Activated CD4-positive, alpha-beta T cell treated with anti-CD3 and anti-CD28 coated beads, Interleukin-2, amount 10 ng/mL, durations not matched to agents 7 days and 5 days (primary cell): ENCODE measurements at regions not wholly inside any gene's neighbourhood (a gene's known extent, or its start where the extent isn't known, plus 50 kb on each side); places are given as distances from the start of the nearest gene placed in this dataset.
"Not testable (repeated sequence)": the region's sequence is repeated elsewhere in the genome, so short reads cannot be mapped to it uniquely, and the experiment has no call there.

Experiments
- CTCF ChIA-PET: fragments of 350-600 bp; sonication (Branson Sonifier 250); formaldehyde crosslinking; loops from one replicate; lab custom pipeline; 2021; ENCODE audit warnings: antibody characterized with exemption; lab: Charles Lee
- POLR2A ChIA-PET: fragments of 350-600 bp; sonication (Branson Sonifier 250); formaldehyde crosslinking; loops from one replicate; lab custom pipeline; 2021; ENCODE audit warnings: antibody characterized with exemption; lab: Charles Lee
- DNase-seq: peaks from one replicate; pipeline ENCODE4 v3.0.0-alpha.2; 2020
- H3K27ac Mint-ChIP-seq: one replicate; pipeline ENCODE4 v1.8.0; 2021; ENCODE audit warnings: mild to moderate bottlenecking, moderate library complexity, mixed read lengths
- H3K27me3 Mint-ChIP-seq: one replicate; pipeline ENCODE4 v1.8.0; 2021; ENCODE audit warnings: mixed read lengths
- H3K36me3 Mint-ChIP-seq: one replicate; pipeline ENCODE4 v1.8.0; 2021; ENCODE audit warnings: low read depth, mixed read lengths
- H3K4me1 Mint-ChIP-seq: one replicate; pipeline ENCODE4 v1.8.0; 2021; ENCODE audit warnings: mixed read lengths
- H3K4me3 Mint-ChIP-seq: one replicate; pipeline ENCODE4 v1.8.0; 2021; ENCODE audit warnings: mild to moderate bottlenecking, moderate library complexity, mixed read lengths
- H3K9me3 Mint-ChIP-seq: one replicate; pipeline ENCODE4 v1.8.0; 2021; ENCODE audit warnings: mixed read lengths

DNA sequence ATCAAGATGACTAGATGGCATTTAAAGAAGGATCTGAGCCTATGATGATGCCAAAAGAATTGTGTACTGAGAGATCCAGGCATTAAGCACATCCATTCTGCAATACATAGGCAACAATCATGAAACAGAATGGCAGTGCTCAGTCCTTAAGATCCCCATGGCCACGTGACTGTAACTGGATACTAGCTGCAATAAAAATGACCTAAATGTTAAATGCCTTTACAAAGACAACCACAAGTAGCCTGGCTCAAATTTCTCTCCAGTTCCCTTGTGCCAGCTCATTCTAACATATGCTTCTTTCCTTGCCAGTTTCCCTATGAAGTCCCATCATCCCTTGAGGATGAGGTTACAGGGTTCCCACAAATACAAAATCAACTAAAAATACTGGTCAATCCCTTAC is 148.3 kb upstream of the GHR start:
- Mint-ChIP-seq H3K4me3 (no peak overlapping the region), H3K4me1 (no peaks in the 10 kb centered on the region), H3K36me3 (no peaks in the 10 kb centered on the region), H3K9me3 (no peaks in the 10 kb centered on the region), H3K27ac (no peak overlapping the region), H3K27me3 (peaks cover 4% of the 10 kb centered on the region)
- POLR2A ChIA-PET = no interaction called here
- no peak for DNase-seq
- CTCF ChIA-PET = no interaction called here

DNA sequence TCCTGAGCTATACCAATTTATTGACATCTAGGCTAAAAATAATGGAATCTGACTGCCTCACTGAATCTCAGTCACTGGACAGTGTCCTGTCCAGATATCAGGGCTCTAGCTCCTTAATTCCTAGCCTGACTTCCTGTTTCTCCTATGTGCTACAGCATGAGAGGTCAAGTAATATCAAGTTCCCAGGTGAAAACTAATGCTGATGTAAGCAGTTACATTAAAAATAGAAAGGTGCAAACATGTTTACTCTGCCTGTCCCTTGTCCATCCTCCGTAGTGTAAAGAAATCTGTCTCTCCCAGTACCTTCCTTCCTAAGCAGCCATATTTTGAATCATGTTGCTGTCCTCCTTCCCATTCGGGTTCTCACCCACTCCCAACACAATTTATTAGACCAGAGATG is 145.9 kb upstream of the GHR start:
- Mint-ChIP-seq H3K27me3 (peaks cover 4% of the 10 kb centered on the region), H3K9me3 (no peaks in the 10 kb centered on the region), H3K4me1 (no peaks in the 10 kb centered on the region), H3K27ac (peak overlapping the region; percentile 21), H3K4me3 (no peak overlapping the region), H3K36me3 (no peaks in the 10 kb centered on the region)
- CTCF ChIA-PET = no interaction called here
- POLR2A ChIA-PET = no interaction called here
- DNase-seq = no peak

DNA sequence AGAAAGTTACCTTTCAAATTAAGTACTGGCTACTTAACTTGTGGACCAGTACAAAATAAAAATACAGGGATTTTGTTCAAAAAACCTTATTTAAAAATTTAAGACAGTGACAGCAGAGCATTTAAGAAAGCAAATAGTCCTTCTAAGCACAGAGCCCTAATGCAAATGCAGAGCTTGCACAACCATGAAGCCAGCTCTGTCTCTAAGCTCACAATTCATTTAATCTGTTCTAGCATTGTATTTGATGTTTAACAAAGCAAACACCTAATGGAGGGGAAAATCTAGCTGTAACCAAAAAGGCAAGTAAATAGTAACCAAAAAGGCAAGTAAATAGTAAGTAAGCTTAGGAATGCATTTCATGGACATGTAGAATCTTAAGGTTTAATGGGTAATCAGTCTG is 138.7 kb upstream of the GHR start:
- no peak overlapping the region for H3K27ac Mint-ChIP-seq
- no peak overlapping the region for H3K4me3 Mint-ChIP-seq
- ChIA-PET POLR2A (no interaction called here), CTCF (no interaction called here)
- H3K9me3 Mint-ChIP-seq = no peaks in the 10 kb centered on the region
- no peaks in the 10 kb centered on the region for H3K4me1 Mint-ChIP-seq
- no peak for DNase-seq
- H3K36me3 Mint-ChIP-seq = no peaks in the 10 kb centered on the region
- H3K27me3 Mint-ChIP-seq = peaks cover 2% of the 10 kb centered on the region

DNA sequence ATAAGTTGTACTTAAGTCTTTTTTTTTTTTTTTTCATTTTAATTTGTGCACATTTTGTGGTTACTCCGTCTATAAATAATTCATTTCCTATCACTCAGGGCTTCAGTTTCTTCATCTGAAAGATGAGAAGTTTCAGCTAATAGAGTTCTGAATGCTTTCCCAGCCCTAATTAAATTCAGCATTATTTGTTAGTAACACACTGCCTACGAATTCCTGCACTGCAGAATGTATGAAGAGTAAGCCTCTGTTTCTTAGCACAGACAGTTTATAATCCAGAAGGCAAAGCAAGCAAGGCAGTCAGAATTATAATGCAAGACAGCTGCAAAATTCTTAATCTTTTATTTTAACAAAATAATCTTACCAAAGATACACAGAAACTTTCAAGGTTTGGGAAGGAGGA is 138.0 kb upstream of the GHR start:
- POLR2A ChIA-PET = no interaction called here
- Mint-ChIP-seq H3K27me3 (peaks cover 2% of the 10 kb centered on the region), H3K36me3 (no peaks in the 10 kb centered on the region), H3K9me3 (no peaks in the 10 kb centered on the region), H3K27ac (no peak overlapping the region), H3K4me1 (no peaks in the 10 kb centered on the region), H3K4me3 (no peak overlapping the region)
- CTCF ChIA-PET = no interaction called here
- no peak for DNase-seq

DNA sequence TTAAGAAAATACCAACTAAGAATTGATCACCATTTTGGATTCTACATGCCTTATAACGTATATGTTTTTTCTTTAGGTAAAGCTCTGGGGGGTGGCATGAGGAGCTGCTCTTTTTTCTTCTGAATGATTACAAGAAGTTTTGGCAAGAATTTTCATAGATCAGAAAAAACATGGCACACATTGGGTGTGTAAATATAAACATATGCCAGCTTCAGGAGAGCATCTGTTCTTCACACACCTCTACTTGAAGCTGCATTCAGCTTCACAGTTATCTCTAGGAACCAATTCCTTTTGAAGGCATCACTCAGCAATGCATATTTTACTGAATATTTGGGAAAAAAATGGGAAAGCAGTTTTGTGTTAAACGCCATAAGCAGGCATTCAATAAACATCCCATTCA is 122.7 kb upstream of the GHR start:
- no peaks in the 10 kb centered on the region for H3K4me1 Mint-ChIP-seq
- CTCF ChIA-PET = no interaction called here

DNA sequence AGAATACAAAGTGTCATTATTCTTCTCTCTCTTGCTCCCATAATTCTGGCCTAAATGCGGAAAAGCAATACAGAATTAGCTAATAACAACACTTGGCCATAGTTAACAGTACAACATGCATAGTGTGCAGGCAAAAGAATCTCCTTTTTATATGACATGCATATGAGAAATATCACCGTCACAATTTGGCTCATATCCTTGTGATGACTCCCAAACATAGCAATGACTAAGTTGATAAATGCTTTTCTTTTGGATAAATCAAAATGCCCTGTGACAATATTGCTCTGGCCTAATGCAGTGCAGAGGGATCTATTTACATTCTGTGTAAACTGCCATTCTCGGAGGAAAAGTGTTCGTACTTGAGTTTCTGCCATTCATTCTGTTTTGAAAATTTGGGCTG is 121.9 kb upstream of the GHR start:
- H3K36me3 Mint-ChIP-seq = no peaks in the 10 kb centered on the region
- ChIA-PET POLR2A (no interaction called here), CTCF (interaction anchor here (0.7 kb wide), 1 partner anchor 203 kb away, joined by 3 read pairs; no protein-coding TSS in a partner anchor)
- no peaks in the 10 kb centered on the region for H3K4me1 Mint-ChIP-seq
- no peaks in the 10 kb centered on the region for H3K27me3 Mint-ChIP-seq
- no peak overlapping the region for H3K4me3 Mint-ChIP-seq
- no peak for DNase-seq
- no peak overlapping the region for H3K27ac Mint-ChIP-seq
- peaks cover 6% of the 10 kb centered on the region for H3K9me3 Mint-ChIP-seq

More for the DNA sequence above, 122.7 kb upstream of the GHR start:
- DNase-seq = no peak
- Mint-ChIP-seq H3K27me3 (no peaks in the 10 kb centered on the region), H3K27ac (no peak overlapping the region), H3K36me3 (no peaks in the 10 kb centered on the region), H3K4me3 (no peak overlapping the region), H3K9me3 (peaks cover 6% of the 10 kb centered on the region)
- POLR2A ChIA-PET = no interaction called here

DNA sequence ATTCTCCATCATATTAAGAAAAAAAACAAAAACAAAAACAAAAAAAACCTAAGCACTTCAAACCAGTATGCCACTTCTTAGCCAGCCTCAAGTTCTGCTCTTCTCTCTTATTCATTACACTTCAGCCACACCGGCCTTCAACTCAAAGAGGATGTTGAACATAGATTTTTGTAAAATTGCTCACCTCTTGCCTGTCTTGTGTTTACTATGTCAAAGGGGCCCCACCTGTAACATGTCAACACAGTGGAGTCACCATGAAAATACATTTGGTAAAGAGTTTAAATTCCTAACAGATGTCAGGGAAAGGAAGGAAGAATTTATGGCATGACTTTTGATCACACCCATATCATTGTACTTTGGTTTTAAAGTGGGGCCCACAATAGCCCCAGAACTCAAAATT is 121.1 kb upstream of the GHR start:
- ChIA-PET CTCF (no interaction called here), POLR2A (no interaction called here)
- Mint-ChIP-seq H3K27me3 (no peaks in the 10 kb centered on the region), H3K4me3 (no peak overlapping the region), H3K4me1 (no peaks in the 10 kb centered on the region), H3K9me3 (peaks cover under 1% of the 10 kb centered on the region), H3K36me3 (no peaks in the 10 kb centered on the region), H3K27ac (no peak overlapping the region)
- DNase-seq = no peak

DNA sequence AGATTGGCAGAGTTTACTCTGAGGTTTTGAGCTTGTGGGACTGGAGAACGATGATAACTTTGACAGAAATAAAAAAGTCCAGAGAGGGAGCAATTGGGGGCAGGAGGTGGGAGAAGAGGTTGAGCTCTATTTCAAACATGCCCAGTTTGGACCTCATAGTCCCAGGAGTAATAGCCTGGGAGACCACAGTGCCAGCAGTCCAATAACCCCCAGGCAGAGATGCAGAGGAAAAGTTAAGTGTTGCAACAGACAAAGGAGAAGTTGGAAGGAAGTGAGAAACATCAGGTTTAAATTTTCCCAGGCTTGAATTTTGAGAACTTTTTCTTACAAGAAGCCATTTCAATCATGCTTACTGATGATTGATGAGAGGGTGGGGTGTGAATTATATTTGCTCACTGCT is 117.0 kb upstream of the GHR start:
- ChIA-PET POLR2A (no interaction called here), CTCF (no interaction called here)
- Mint-ChIP-seq H3K4me1 (no peaks in the 10 kb centered on the region), H3K36me3 (no peaks in the 10 kb centered on the region), H3K4me3 (no peak overlapping the region), H3K27me3 (no peaks in the 10 kb centered on the region), H3K27ac (no peak overlapping the region), H3K9me3 (no peaks in the 10 kb centered on the region)
- DNase-seq = no peak

DNA sequence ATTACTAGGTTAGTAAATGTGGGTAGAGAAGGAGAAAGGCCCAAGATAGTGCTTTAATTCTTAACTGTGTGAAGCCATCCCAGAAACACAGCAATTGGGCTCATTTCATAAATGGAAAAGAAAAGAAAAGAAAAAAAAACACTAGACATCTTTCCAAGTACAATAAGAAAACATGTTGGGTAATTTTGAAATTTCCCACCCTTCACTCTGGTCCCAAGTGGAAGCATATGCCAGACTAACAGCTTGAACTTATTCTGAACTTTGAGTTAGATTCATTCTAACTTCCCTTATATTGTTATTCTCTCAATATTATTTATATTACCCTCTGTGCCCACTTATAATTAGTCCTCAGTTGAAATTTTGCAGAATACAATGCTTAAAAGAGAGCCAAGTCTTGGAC is 113.4 kb upstream of the GHR start:
- H3K27me3 Mint-ChIP-seq = no peaks in the 10 kb centered on the region
- H3K4me3 Mint-ChIP-seq = no peak overlapping the region
- no peak overlapping the region for H3K27ac Mint-ChIP-seq
- no peaks in the 10 kb centered on the region for H3K9me3 Mint-ChIP-seq
- CTCF ChIA-PET = no interaction called here
- POLR2A ChIA-PET = no interaction called here
- no peaks in the 10 kb centered on the region for H3K36me3 Mint-ChIP-seq
- DNase-seq = no peak
- H3K4me1 Mint-ChIP-seq = no peaks in the 10 kb centered on the region

DNA sequence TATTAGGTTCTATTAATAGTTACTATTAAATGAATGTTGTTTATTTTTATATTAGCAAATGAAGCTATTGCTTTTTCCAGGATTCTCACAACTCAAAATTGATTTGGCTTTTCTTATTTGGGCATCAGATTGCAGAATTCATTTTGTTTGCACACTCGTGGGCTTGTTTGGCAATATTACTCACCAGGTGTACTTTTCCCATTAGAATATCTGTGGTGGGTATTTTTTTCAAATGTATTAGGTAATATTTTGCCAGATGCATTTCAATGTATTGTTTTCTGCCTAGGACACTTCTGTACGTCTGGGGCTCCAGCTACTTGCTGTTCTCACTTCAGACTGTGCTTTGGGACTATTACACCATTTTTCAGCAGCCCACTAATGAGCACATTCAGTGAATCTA is 108.0 kb upstream of the GHR start:
- no peaks in the 10 kb centered on the region for H3K27me3 Mint-ChIP-seq
- ChIA-PET POLR2A (no interaction called here), CTCF (no interaction called here)
- no peaks in the 10 kb centered on the region for H3K4me1 Mint-ChIP-seq
- no peak overlapping the region for H3K27ac Mint-ChIP-seq
- H3K4me3 Mint-ChIP-seq = no peak overlapping the region
- peaks cover 12% of the 10 kb centered on the region for H3K9me3 Mint-ChIP-seq
- H3K36me3 Mint-ChIP-seq = no peaks in the 10 kb centered on the region
- DNase-seq = no peak

DNA sequence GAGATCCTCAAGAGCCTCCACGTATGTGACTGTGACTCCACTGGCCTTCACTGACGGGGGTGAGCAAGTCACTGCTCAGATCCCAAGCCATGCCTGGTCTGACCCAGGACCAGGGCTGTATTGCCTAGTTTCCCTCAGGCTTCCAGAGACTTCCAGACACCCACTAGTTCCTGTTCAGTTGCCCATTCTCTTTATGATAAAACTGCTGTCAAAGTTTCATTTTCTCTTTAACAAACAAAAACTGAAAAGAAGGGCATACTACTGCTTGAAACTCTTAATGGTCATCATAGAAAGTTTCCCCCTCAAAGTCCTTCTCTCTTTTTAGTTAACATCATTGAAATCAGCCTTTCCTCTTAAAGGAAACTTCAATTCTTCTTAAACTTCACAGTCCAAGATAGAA is 105.7 kb upstream of the GHR start:
- no peaks in the 10 kb centered on the region for H3K4me1 Mint-ChIP-seq
- H3K4me3 Mint-ChIP-seq = no peak overlapping the region
- H3K9me3 Mint-ChIP-seq = peaks cover 16% of the 10 kb centered on the region
- no peak for DNase-seq
- H3K27ac Mint-ChIP-seq = no peak overlapping the region
- no peaks in the 10 kb centered on the region for H3K27me3 Mint-ChIP-seq
- ChIA-PET POLR2A (no interaction called here), CTCF (no interaction called here)
- no peaks in the 10 kb centered on the region for H3K36me3 Mint-ChIP-seq

DNA sequence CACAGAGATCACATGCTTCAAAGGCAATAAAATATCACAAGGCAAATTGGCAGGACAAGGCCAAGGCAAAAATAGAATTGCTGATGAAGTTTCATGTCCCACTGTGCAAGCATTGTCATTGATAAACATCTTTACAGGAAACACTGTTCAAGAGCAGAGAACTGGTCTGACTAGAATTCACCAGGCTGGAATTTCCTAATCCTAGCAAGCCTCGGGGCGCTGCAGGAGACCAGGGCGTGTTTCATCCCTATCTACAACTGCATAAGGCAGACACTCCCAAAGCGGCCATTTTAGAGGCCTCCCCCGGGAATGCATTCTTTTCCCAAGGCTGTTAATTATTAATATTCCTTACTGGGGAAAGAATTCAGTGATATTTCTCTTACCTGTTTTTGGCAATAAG is 103.7 kb upstream of the GHR start:
- POLR2A ChIA-PET, H3K36me3 Mint-ChIP-seq, CTCF ChIA-PET, H3K27ac Mint-ChIP-seq, H3K4me1 Mint-ChIP-seq, DNase-seq, H3K4me3 Mint-ChIP-seq, H3K27me3 Mint-ChIP-seq: not testable (repeated sequence)
- H3K9me3 Mint-ChIP-seq = peaks cover 16% of the 10 kb centered on the region

DNA sequence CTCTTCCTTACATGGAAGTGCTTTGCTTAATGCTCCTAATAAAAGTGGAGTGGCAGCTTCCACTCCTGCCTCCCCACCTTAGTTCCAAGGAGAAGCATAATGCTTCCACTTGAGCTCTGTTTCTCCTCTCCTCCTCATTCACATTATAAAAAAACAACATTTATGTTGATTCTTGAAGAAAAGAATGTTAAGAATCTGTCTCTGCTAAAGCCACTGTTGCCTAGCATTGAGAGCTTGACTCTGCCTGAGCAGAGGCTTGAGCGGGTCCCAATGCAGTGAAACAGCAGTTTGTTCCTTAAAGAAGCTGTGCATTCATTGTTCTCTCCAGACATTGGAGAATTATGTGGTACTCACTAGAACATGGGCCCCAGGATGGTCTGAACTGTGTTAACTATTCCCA is 101.5 kb upstream of the GHR start:
- ChIA-PET CTCF (no interaction called here), POLR2A (no interaction called here)
- no peak overlapping the region for H3K27ac Mint-ChIP-seq
- H3K27me3 Mint-ChIP-seq = no peaks in the 10 kb centered on the region
- no peak overlapping the region for H3K4me3 Mint-ChIP-seq
- H3K36me3 Mint-ChIP-seq = no peaks in the 10 kb centered on the region
- H3K9me3 Mint-ChIP-seq = peaks cover 16% of the 10 kb centered on the region
- no peaks in the 10 kb centered on the region for H3K4me1 Mint-ChIP-seq
- DNase-seq = no peak

DNA sequence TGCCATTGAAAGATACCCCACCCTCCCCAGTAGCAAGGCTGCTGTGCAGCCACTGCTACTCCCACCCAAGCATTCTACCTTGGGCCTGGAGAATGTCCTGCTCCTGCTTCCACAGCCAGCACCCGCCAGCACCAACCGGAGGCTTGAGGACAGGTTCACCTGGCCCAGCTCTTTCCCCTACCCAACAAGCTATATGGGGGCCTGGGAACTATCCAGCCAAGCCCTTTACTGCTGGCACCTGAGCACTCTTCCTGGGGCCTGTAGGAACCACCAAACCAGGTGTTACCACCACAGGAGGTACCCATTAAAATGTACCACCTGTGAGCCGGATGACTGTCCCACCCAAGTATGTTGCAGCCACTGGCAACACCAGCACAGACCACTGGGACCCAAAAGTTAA is 86.1 kb upstream of the GHR start:
- no peak overlapping the region for H3K27ac Mint-ChIP-seq

More for the DNA sequence above, 86.1 kb upstream of the GHR start:
- H3K36me3 Mint-ChIP-seq = no peaks in the 10 kb centered on the region
- DNase-seq = no peak
- H3K9me3 Mint-ChIP-seq = peaks cover 8% of the 10 kb centered on the region
- POLR2A ChIA-PET = no interaction called here
- H3K27me3 Mint-ChIP-seq = no peaks in the 10 kb centered on the region
- H3K4me3 Mint-ChIP-seq = no peak overlapping the region
- no peaks in the 10 kb centered on the region for H3K4me1 Mint-ChIP-seq
- CTCF ChIA-PET = no interaction called here
